Liver (tissue), 8 donors: ENCODE measurements at regions not wholly inside any gene's neighbourhood (a gene's known extent, or its start where the extent isn't known, plus 50 kb on each side); places are given as distances from the start of the nearest gene placed in this dataset.

Experiments used
- DNase-seq: peaks from one replicate; pipeline ENCODE4 v3.0.0-alpha.2; 2017; ENCODE audit warnings: low spot score
- H3K27ac ChIP-seq, 2 donors: one replicate each; pipeline ENCODE4 v1.7.0; 2013; ENCODE audit warnings: inconsistent platforms in 2 of 2, low read length in 2 of 2, control low read depth in 1 of 2, low read depth in 1 of 2, mild to moderate bottlenecking in 1 of 2
- H3K27me3 ChIP-seq, 4 donors: one replicate each; pipeline versions ENCODE4 v1.6.1 to v1.7.0; 2013; ENCODE audit warnings: low read length in 3 of 4, inconsistent platforms in 1 of 4, mild to moderate bottlenecking in 1 of 4, moderate library complexity in 1 of 4; ENCODE audit not compliant: control insufficient read depth in 4 of 4, insufficient read depth in 4 of 4
- H3K36me3 ChIP-seq, 4 donors: one replicate each; pipeline versions ENCODE4 v1.6.1 to v1.7.0; 2013; ENCODE audit warnings: low read length in 3 of 4, mild to moderate bottlenecking in 3 of 4, low read depth in 1 of 4, moderate library complexity in 1 of 4; ENCODE audit not compliant: control insufficient read depth in 4 of 4, insufficient read depth in 3 of 4
- H3K4me1 ChIP-seq, 4 donors: one replicate each; pipeline versions ENCODE4 v1.6.1 to v1.7.0; 2013; ENCODE audit warnings: low read length in 3 of 4, mild to moderate bottlenecking in 3 of 4, moderate library complexity in 1 of 4; ENCODE audit not compliant: control insufficient read depth in 4 of 4, insufficient read depth in 4 of 4
- H3K4me3 ChIP-seq, 3 donors: one replicate each; pipeline versions ENCODE4 v1.6.1 to v1.7.0; 2013; ENCODE audit warnings: low read length in 3 of 3, control low read depth in 1 of 3, low read depth in 1 of 3, mild to moderate bottlenecking in 1 of 3
- H3K9ac ChIP-seq, 2 donors: one replicate each; pipeline ENCODE4 v1.7.0; 2013; ENCODE audit warnings: low read length in 2 of 2, mild to moderate bottlenecking in 2 of 2, moderate library complexity in 2 of 2, control low read depth in 1 of 2, low read depth in 1 of 2
- H3K9me3 ChIP-seq, 4 donors: one replicate each; pipeline versions ENCODE4 v1.6.1 to v1.7.0; 2013; ENCODE audit warnings: low read length in 3 of 4; ENCODE audit not compliant: control insufficient read depth in 4 of 4
- EGR1 ChIP-seq, 2 donors: IDR thresholded peaks; 2 replicates each; pipeline ENCODE4 v1.6.1; 2016 to 2018; ENCODE audit warnings: antibody characterized with exemption in 2 of 2, low read depth in 2 of 2
- FOXA1 ChIP-seq: IDR thresholded peaks from 2 replicates; pipeline ENCODE4 v1.6.1; 2016; ENCODE audit warnings: antibody characterized with exemption
- FOXA2 ChIP-seq: IDR thresholded peaks from 2 replicates; pipeline ENCODE4 v1.6.1; 2016; ENCODE audit warnings: antibody characterized with exemption
- GABPA ChIP-seq, 2 donors: IDR thresholded peaks in 1 of 2; conservative IDR thresholded peaks in 1 of 2; 2 replicates each; pipeline ENCODE4 v1.6.1; 2016; ENCODE audit warnings: antibody characterized with exemption in 2 of 2, mild to moderate bottlenecking in 1 of 2, moderate library complexity in 1 of 2
- HNF4A ChIP-seq, 2 donors: conservative IDR thresholded peaks; 2 replicates each; pipeline ENCODE4 v1.6.1; 2016; ENCODE audit warnings: antibody characterized with exemption in 2 of 2, mild to moderate bottlenecking in 2 of 2
- HNF4G ChIP-seq: IDR thresholded peaks from 2 replicates; pipeline ENCODE4 v1.6.1; 2016; ENCODE audit warnings: antibody characterized with exemption
- JUND ChIP-seq, 2 donors: IDR thresholded peaks; 2 replicates each; pipeline ENCODE4 v1.6.1; 2016; ENCODE audit warnings: antibody characterized with exemption in 2 of 2
- NR2F2 ChIP-seq: IDR thresholded peaks from 2 replicates; pipeline ENCODE4 v1.6.1; 2016; ENCODE audit warnings: antibody characterized with exemption
- RAD21 ChIP-seq, 2 donors: IDR thresholded peaks; 2 replicates each; pipeline ENCODE4 v1.6.1; 2016; ENCODE audit warnings: antibody characterized with exemption in 2 of 2, mild to moderate bottlenecking in 2 of 2
- RXRA ChIP-seq, 2 donors: IDR thresholded peaks; 2 replicates each; pipeline ENCODE4 v1.6.1; 2017 to 2018; ENCODE audit warnings: antibody characterized with exemption in 2 of 2, mild to moderate bottlenecking in 1 of 2
- SP1 ChIP-seq: IDR thresholded peaks from 2 replicates; pipeline ENCODE4 v1.6.1; 2018; ENCODE audit warnings: antibody characterized with exemption, mild to moderate bottlenecking
- TAF1 ChIP-seq: conservative IDR thresholded peaks from 2 replicates; pipeline ENCODE4 v1.6.1; 2016; ENCODE audit warnings: antibody characterized with exemption, mild to moderate bottlenecking
- WGBS: extraction: QIAGEN DNeasy Blood & Tissue Kit; methylation state at CpG from one replicate; pipeline ENCODE4 v1.1.7; 2013; 5-methylcytosine and 5-hydroxymethylcytosine counted together
- TF ChIP-seq, protein P1 (sequence below): IDR thresholded peaks from 2 replicates; pipeline ENCODE4 v1.6.1; 2016; ENCODE audit warnings: antibody characterized with exemption
- TF ChIP-seq, protein P2 (sequence below): IDR thresholded peaks from 2 replicates; pipeline ENCODE4 v1.6.1; 2016; ENCODE audit warnings: antibody characterized with exemption
- TF ChIP-seq, protein P3 (sequence below): IDR thresholded peaks from 2 replicates; pipeline ENCODE4 v1.6.1; 2016; ENCODE audit warnings: antibody characterized with exemption, mild to moderate bottlenecking
- TF ChIP-seq, protein P4 (sequence below): IDR thresholded peaks from 2 replicates; pipeline ENCODE4 v1.6.1; 2016; ENCODE audit warnings: antibody characterized with exemption
- TF ChIP-seq, protein P5 (sequence below): fragments of 150-350 bp; IDR thresholded peaks from 2 replicates; pipeline ENCODE4 v1.5.1; 2017; ENCODE audit warnings: improper control_type of control experiment, low read depth, low read length; ENCODE audit not compliant: missing input control
- donor health status: healthy.
- donor health status: healthy.
- donor health status: healthy.
- donor health status: healthy.
- donor health status: healthy.

DNA sequence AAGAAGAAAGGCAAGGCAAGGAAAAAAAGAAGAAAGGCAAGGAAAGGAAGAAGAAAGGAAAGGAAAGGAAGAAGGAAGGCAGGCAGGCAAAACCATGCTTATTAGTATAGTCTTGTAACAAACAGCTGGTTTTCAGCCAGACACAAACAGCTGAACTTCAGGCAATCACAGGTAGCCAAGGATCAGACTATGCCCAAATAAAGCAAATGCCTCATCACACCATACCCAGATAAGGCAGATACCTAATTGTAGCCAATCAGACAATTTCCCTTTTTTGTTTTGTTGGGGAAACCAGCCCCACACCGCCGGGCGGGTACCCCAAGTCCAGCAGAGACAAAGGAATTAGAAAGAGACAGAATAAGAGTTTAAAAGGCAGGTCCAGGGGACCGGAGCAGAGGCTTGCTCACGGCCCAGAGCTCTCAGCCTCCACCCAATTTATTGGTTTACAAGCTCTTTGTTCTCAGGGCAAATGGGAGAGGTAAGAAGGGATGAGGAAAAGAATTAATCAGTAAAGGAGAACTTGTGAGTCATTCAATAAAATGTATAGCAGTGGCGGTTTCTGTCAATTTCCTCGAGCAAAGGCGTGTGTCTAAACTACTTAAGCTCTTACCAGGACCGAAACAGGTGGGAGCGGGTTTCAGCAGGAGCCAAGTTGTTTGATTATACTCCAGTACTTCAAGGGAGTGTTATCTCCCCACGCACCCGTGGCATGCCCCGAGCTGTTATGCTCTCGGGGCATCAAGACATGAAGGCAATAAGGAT is 886.8 kb downstream of the KCNT2 start:
- no peak overlapping the region for H3K9ac ChIP-seq
- H3K36me3 ChIP-seq = no peaks in the 10 kb centered on the region
- no peaks in the 10 kb centered on the region for H3K9me3 ChIP-seq
- no peak overlapping the region for H3K4me3 ChIP-seq
- H3K27ac ChIP-seq = no peak overlapping the region
- WGBS = 82% methylated on average over 14 of the region's 14 CpGs
- no peaks in the 10 kb centered on the region for H3K27me3 ChIP-seq
- no peak for DNase-seq
- TF ChIP-seq EGR1 (IDR thresholded peaks at IDR 0.05; ENCODE audit: low read depth in 2 of 2) (no peak), GABPA (IDR thresholded peaks at IDR 0.05 in 1 of 2, conservative IDR thresholded peaks at IDR 0.05 in 1 of 2) (no peak), HNF4G (no peak), RXRA (IDR thresholded peaks at IDR 0.05) (no peak), NR2F2 (no peak), HNF4A (conservative IDR thresholded peaks at IDR 0.05) (no peak), TAF1 (no peak), SP1 (no peak)
- TF ChIP-seq, protein P1, sequence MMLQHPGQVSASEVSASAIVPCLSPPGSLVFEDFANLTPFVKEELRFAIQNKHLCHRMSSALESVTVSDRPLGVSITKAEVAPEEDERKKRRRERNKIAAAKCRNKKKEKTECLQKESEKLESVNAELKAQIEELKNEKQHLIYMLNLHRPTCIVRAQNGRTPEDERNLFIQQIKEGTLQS = no peak
- TF ChIP-seq, protein P2, sequence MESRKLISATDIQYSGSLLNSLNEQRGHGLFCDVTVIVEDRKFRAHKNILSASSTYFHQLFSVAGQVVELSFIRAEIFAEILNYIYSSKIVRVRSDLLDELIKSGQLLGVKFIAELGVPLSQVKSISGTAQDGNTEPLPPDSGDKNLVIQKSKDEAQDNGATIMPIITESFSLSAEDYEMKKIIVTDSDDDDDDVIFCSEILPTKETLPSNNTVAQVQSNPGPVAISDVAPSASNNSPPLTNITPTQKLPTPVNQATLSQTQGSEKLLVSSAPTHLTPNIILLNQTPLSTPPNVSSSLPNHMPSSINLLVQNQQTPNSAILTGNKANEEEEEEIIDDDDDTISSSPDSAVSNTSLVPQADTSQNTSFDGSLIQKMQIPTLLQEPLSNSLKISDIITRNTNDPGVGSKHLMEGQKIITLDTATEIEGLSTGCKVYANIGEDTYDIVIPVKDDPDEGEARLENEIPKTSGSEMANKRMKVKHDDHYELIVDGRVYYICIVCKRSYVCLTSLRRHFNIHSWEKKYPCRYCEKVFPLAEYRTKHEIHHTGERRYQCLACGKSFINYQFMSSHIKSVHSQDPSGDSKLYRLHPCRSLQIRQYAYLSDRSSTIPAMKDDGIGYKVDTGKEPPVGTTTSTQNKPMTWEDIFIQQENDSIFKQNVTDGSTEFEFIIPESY = no peak
- TF ChIP-seq, protein P3, sequence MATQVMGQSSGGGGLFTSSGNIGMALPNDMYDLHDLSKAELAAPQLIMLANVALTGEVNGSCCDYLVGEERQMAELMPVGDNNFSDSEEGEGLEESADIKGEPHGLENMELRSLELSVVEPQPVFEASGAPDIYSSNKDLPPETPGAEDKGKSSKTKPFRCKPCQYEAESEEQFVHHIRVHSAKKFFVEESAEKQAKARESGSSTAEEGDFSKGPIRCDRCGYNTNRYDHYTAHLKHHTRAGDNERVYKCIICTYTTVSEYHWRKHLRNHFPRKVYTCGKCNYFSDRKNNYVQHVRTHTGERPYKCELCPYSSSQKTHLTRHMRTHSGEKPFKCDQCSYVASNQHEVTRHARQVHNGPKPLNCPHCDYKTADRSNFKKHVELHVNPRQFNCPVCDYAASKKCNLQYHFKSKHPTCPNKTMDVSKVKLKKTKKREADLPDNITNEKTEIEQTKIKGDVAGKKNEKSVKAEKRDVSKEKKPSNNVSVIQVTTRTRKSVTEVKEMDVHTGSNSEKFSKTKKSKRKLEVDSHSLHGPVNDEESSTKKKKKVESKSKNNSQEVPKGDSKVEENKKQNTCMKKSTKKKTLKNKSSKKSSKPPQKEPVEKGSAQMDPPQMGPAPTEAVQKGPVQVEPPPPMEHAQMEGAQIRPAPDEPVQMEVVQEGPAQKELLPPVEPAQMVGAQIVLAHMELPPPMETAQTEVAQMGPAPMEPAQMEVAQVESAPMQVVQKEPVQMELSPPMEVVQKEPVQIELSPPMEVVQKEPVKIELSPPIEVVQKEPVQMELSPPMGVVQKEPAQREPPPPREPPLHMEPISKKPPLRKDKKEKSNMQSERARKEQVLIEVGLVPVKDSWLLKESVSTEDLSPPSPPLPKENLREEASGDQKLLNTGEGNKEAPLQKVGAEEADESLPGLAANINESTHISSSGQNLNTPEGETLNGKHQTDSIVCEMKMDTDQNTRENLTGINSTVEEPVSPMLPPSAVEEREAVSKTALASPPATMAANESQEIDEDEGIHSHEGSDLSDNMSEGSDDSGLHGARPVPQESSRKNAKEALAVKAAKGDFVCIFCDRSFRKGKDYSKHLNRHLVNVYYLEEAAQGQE = no peak
- H3K4me1 ChIP-seq = no peaks in the 10 kb centered on the region

DNA sequence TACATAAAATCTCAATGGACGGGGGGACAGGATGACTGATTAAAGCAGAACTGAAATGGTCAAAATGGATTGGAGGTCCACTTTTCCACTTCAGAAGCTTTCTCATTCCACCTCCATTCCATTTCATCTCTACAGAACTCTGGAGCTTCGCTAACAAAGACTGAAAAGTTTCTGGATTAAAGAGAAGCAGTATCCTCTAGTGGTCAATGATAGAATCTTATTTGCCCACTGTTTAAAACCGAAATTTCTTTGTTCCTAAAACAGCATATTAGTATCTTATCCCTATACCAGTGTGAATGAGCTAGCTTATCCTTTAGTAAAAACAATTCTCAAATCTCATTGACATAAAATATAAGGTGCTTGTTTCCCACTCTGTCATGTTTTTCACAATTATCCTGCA is 890.6 kb downstream of the KCNT2 start:
- Histone ChIP-seq H3K9me3 (no peaks in the 10 kb centered on the region), H3K27ac (no peak overlapping the region), H3K4me1 (no peaks in the 10 kb centered on the region), H3K36me3 (no peaks in the 10 kb centered on the region), H3K27me3 (no peaks in the 10 kb centered on the region), H3K9ac (no peak overlapping the region), H3K4me3 (no peak overlapping the region)
- WGBS = 46% methylated on average over 3 of the region's 3 CpGs
- no peak for DNase-seq
- TF ChIP-seq FOXA2 = no peak
- TF ChIP-seq, protein P3 = no peak
- no peak for TF ChIP-seq GABPA (IDR thresholded peaks at IDR 0.05 in 1 of 2, conservative IDR thresholded peaks at IDR 0.05 in 1 of 2)
- no peak for TF ChIP-seq NR2F2
- TF ChIP-seq, protein P1 = no peak
- TF ChIP-seq, protein P4, sequence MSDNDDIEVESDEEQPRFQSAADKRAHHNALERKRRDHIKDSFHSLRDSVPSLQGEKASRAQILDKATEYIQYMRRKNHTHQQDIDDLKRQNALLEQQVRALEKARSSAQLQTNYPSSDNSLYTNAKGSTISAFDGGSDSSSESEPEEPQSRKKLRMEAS = no peak
- no peak for TF ChIP-seq SP1
- TF ChIP-seq RXRA (IDR thresholded peaks at IDR 0.05) = no peak
- TF ChIP-seq, protein P5, sequence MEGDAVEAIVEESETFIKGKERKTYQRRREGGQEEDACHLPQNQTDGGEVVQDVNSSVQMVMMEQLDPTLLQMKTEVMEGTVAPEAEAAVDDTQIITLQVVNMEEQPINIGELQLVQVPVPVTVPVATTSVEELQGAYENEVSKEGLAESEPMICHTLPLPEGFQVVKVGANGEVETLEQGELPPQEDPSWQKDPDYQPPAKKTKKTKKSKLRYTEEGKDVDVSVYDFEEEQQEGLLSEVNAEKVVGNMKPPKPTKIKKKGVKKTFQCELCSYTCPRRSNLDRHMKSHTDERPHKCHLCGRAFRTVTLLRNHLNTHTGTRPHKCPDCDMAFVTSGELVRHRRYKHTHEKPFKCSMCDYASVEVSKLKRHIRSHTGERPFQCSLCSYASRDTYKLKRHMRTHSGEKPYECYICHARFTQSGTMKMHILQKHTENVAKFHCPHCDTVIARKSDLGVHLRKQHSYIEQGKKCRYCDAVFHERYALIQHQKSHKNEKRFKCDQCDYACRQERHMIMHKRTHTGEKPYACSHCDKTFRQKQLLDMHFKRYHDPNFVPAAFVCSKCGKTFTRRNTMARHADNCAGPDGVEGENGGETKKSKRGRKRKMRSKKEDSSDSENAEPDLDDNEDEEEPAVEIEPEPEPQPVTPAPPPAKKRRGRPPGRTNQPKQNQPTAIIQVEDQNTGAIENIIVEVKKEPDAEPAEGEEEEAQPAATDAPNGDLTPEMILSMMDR = no peak
- TF ChIP-seq RAD21 (IDR thresholded peaks at IDR 0.05) = no peak
- TF ChIP-seq FOXA1 = no peak
- TF ChIP-seq TAF1 = no peak
- TF ChIP-seq, protein P2 = no peak
- TF ChIP-seq JUND (IDR thresholded peaks at IDR 0.05) = no peak
